Limb (tissue), 2 donors: ENCODE measurements at regions not wholly inside any gene's neighbourhood (a gene's known extent, or its start where the extent isn't known, plus 50 kb on each side); places are given as distances from the start of the nearest gene placed in this dataset.

Source experiments
- DNase-seq, 2 donors: peaks; one replicate each; pipeline ENCODE4 v3.0.0-alpha.2; 2016; ENCODE audit errors: extremely low spot score in 2 of 2

DNA sequence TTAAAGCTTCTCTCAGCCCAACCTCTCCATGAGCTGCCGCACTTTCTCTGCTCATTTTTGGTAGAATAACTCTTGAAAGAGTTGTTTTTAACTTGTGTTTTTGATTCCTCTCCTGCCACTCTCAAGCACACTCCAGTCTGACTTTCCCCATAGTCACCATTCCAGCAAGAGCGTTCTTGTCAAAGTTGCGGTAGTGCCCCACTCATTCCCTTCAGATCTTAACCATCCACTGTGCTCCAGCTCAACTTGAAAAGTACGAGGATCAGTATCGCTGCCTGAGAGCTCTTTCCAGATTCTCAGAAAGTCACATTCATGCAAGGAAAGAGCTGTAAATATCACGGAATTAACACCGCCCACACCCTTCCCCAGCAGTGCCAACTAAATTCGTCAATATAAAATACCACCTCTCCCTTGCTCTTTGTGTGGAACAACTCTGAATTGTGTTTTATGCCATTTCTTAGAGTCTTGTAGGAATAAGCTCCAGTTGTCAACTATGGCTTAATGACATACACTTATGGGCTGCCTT lies 59.7 kb upstream of the IL15 start:
- no peak for DNase-seq

DNA sequence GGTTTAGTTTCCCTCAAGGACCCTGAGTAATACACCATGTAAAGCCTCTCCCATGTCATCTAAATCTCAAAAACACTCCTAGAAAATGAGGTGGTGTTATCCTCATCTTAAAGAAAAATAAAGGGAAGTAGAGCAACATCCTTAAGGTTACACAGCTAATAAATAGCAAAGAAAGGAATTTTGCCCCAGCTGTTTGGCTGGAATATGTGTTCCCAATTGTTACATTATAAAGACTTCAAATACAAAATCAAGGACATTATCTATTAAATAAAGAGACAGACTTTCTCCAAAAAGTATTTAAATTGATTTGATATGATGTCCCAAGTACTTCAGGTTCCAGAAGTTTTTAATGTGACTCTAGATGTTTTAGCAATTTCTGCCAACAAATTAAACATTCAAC lies 57.9 kb upstream of the IL15 start:
- DNase-seq: no peak

DNA sequence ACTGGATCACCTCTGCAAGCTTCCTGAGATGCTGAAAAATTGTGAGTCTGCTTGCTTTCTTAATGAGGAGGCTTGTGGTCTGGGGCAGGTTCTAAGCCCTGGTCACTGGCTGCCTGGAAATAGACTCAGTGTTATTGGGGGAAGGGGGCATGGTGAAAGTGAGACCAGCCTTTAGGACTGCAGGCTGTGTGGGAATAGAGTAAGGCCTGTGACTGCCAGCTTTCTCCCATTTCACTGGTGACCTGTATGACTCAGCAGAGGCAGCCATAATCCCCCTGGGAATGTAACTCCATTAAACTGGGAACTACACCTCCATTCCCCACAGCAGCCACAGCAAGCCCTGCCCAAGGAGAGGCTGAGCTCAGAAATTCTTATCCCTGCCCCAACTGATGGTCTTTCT lies 55.9 kb upstream of the IL15 start:
- DNase-seq: no peak
